H1 (cell line): ENCODE measurements at regions not wholly inside any gene's neighbourhood (a gene's known extent, or its start where the extent isn't known, plus 50 kb on each side); places are given as distances from the start of the nearest gene placed in this dataset.

Source experiments
- CTCF ChIA-PET: fragments of 300-600 bp; sonication (Branson Sonifier 250); formaldehyde crosslinking; loops from one replicate; lab custom pipeline; 2021; ENCODE audit not compliant: partially characterized antibody; lab: Charles Lee
- POLR2A ChIA-PET: fragments of 300-600 bp; sonication (Branson Sonifier 250); formaldehyde crosslinking; loops from one replicate; lab custom pipeline; 2021; ENCODE audit warnings: inconsistent platforms; ENCODE audit not compliant: partially characterized antibody; lab: Charles Lee
- DNase-seq, 2 experiments: peaks; one replicate each; pipeline versions ENCODE4 v3.0.0 to v3.0.0-alpha.2; 2010 to 2022; ENCODE audit warnings: low spot score in 2 of 2, low read depth in 1 of 2, mixed read lengths in 1 of 2
- FAIRE-seq: peaks from 2 replicates; lab custom pipeline; 2011; peaks lifted over from hg19 to GRCh38; lab: Jason Lieb, UNC
- H2AFZ ChIP-seq: 2 replicates; pipeline ENCODE4 v1.8.1; 2012; ENCODE audit warnings: low read length, inconsistent platforms
- H2AK5ac ChIP-seq: 2 replicates; pipeline ENCODE4 v1.6.1; 2013; ENCODE audit warnings: low read depth, low read length
- H2BK120ac ChIP-seq: replicated peaks from 2 replicates; pipeline ENCODE3; 2013; ENCODE audit warnings: low read depth, low read length, inconsistent platforms
- H2BK12ac ChIP-seq: 2 replicates; pipeline ENCODE4 v1.6.1; 2013; ENCODE audit warnings: low read depth, low read length
- H2BK15ac ChIP-seq: 2 replicates; pipeline ENCODE4 v1.6.1; 2013; ENCODE audit warnings: low read length
- H2BK20ac ChIP-seq: 2 replicates; pipeline ENCODE4 v1.6.1; 2013; ENCODE audit warnings: low read length
- H2BK5ac ChIP-seq: 2 replicates; pipeline ENCODE4 v1.6.1; 2013; ENCODE audit warnings: low read depth, low read length
- H3K14ac ChIP-seq: 2 replicates; pipeline ENCODE4 v1.6.1; 2013; ENCODE audit warnings: inconsistent platforms; ENCODE audit not compliant: insufficient read length
- H3K18ac ChIP-seq: 2 replicates; pipeline ENCODE4 v1.6.1; 2013; ENCODE audit warnings: low read length; ENCODE audit errors: extremely low read depth
- H3K23ac ChIP-seq: 2 replicates; pipeline ENCODE4 v1.6.1; 2013; ENCODE audit warnings: inconsistent platforms; ENCODE audit not compliant: insufficient read length
- H3K23me2 ChIP-seq: 2 replicates; pipeline ENCODE4 v1.6.1; 2013; ENCODE audit warnings: low read depth, low read length
- H3K27ac ChIP-seq: 2 replicates; pipeline ENCODE4 v1.6.1; 2011; ENCODE audit warnings: low read depth, low read length, inconsistent platforms
- H3K27me3 ChIP-seq, 4 experiments: replicated peaks in 1 of 4; 1 replicate in 1 of 4; 2 replicates in 3 of 4; pipeline versions ENCODE4 v1.6.1 to v1.8.1; 2011 to 2013; ENCODE audit warnings: low read length in 3 of 4, mild to moderate bottlenecking in 3 of 4, inconsistent platforms in 2 of 4, mixed read lengths in 2 of 4, moderate library complexity in 1 of 4; ENCODE audit not compliant: control insufficient read depth in 3 of 4, insufficient read depth in 3 of 4; ENCODE audit errors: extremely low read depth in 1 of 4
- H3K36me3 ChIP-seq, 4 experiments: 2 replicates each; pipeline versions ENCODE4 v1.6.1 to v1.8.1; 2011 to 2013; ENCODE audit warnings: mild to moderate bottlenecking in 4 of 4, low read length in 3 of 4, moderate library complexity in 2 of 4, control low read depth in 1 of 4, inconsistent platforms in 1 of 4; ENCODE audit not compliant: insufficient read depth in 4 of 4, control insufficient read depth in 2 of 4
- H3K4ac ChIP-seq: replicated peaks from 2 replicates; pipeline ENCODE3; 2013; ENCODE audit warnings: low read length, low read depth, mixed read lengths, inconsistent platforms; ENCODE audit not compliant: insufficient read length
- H3K4me1 ChIP-seq, 4 experiments: replicated peaks in 1 of 4; 1 replicate in 1 of 4; 2 replicates in 3 of 4; pipeline versions ENCODE4 v1.6.1 to v1.8.1; 2011 to 2013; ENCODE audit warnings: low read length in 3 of 4, inconsistent platforms in 2 of 4, mixed read lengths in 1 of 4; ENCODE audit not compliant: insufficient read depth in 4 of 4, control insufficient read depth in 3 of 4
- H3K4me2 ChIP-seq, 2 experiments: 2 replicates each; pipeline versions ENCODE4 v1.6.1 to v1.8.1; 2011 to 2013; ENCODE audit warnings: low read depth in 2 of 2, low read length in 2 of 2, control low read depth in 1 of 2, inconsistent platforms in 1 of 2, mild to moderate bottlenecking in 1 of 2; ENCODE audit not compliant: insufficient read depth in 1 of 2
- H3K4me3 ChIP-seq, 4 experiments: fragments of 200-600, 300-600 bp in 1 of 4; sonication (generic), shearing (Covaris generic), sonication (Bioruptor Twin) in 1 of 4; 2 replicates each; pipeline versions ENCODE4 v1.5.1 to v1.8.1; 2011 to 2016; ENCODE audit warnings: low read length in 4 of 4, low read depth in 3 of 4, control low read depth in 2 of 4, inconsistent platforms in 2 of 4, mild to moderate bottlenecking in 2 of 4, mixed read lengths in 1 of 4, moderate library complexity in 1 of 4; ENCODE audit not compliant: insufficient read depth in 2 of 4; ENCODE audit errors: extremely low read depth in 1 of 4
- H3K56ac ChIP-seq: replicated peaks from 2 replicates; pipeline ENCODE3; 2013; ENCODE audit warnings: low read depth, mild to moderate bottlenecking, mixed read lengths, low read length, inconsistent platforms; ENCODE audit not compliant: insufficient read length
- H3K79me1 ChIP-seq: 2 replicates; pipeline ENCODE4 v1.6.1; 2013; ENCODE audit warnings: low read depth, low read length, control low read depth
- H3K79me2 ChIP-seq, 2 experiments: 2 replicates each; pipeline versions ENCODE4 v1.6.1 to v1.8.1; 2012 to 2013; ENCODE audit warnings: low read length in 2 of 2, mild to moderate bottlenecking in 2 of 2, inconsistent platforms in 1 of 2; ENCODE audit not compliant: insufficient read depth in 2 of 2, control insufficient read depth in 1 of 2
- H3K9ac ChIP-seq, 4 experiments: replicated peaks in 1 of 4; 1 replicate in 1 of 4; 2 replicates in 3 of 4; pipeline versions ENCODE4 v1.6.1 to v1.8.1; 2011 to 2013; ENCODE audit warnings: low read depth in 3 of 4, low read length in 3 of 4, control low read depth in 2 of 4, mild to moderate bottlenecking in 2 of 4, moderate library complexity in 2 of 4, inconsistent platforms in 1 of 4; ENCODE audit errors: extremely low read depth in 1 of 4
- H3K9me3 ChIP-seq, 2 experiments: 2 replicates each; pipeline versions ENCODE4 v1.6.1 to v1.8.1; 2012 to 2013; ENCODE audit warnings: mild to moderate bottlenecking in 2 of 2, moderate library complexity in 2 of 2, control low read depth in 1 of 2, inconsistent platforms in 1 of 2, low read depth in 1 of 2, low read length in 1 of 2, mixed read lengths in 1 of 2; ENCODE audit not compliant: insufficient read depth in 2 of 2
- H4K20me1 ChIP-seq, 2 experiments: replicated peaks in 1 of 2; 2 replicates each; pipeline versions ENCODE3 to v1.8.1; 2011 to 2013; ENCODE audit warnings: inconsistent platforms in 2 of 2, low read length in 2 of 2, mild to moderate bottlenecking in 1 of 2; ENCODE audit not compliant: insufficient read depth in 2 of 2, control insufficient read depth in 1 of 2
- H4K5ac ChIP-seq: 2 replicates; pipeline ENCODE4 v1.6.1; 2013; ENCODE audit warnings: low read length, low read depth, mixed read lengths, inconsistent platforms; ENCODE audit not compliant: insufficient read length
- H4K8ac ChIP-seq: 2 replicates; pipeline ENCODE4 v1.8.0; 2013; ENCODE audit warnings: mild to moderate bottlenecking, moderate library complexity, low read length, inconsistent platforms; ENCODE audit not compliant: insufficient read depth; ENCODE audit errors: extremely low read depth
- H4K91ac ChIP-seq: replicated peaks from 2 replicates; pipeline ENCODE3; 2013; ENCODE audit warnings: low read length, mixed read lengths, inconsistent platforms; ENCODE audit not compliant: insufficient read length
- CHD2 ChIP-seq: IDR thresholded peaks from 2 replicates; pipeline ENCODE4 v1.6.1; 2012; ENCODE audit warnings: low read length, improper control_type of control experiment
- EGR1 ChIP-seq: IDR thresholded peaks from 2 replicates; pipeline ENCODE4 v1.6.1; 2011; ENCODE audit warnings: low read depth, low read length, borderline replicate concordance
- EP300 ChIP-seq, 2 experiments: IDR thresholded peaks; 1 replicate in 1 of 2; 2 replicates in 1 of 2; pipeline ENCODE4 v1.6.1; 2011 to 2012; ENCODE audit warnings: low read depth in 2 of 2, low read length in 2 of 2, mild to moderate bottlenecking in 2 of 2, borderline replicate concordance in 1 of 2, inconsistent platforms in 1 of 2, moderate library complexity in 1 of 2
- KDM4A ChIP-seq: IDR thresholded peaks from one replicate; pipeline ENCODE4 v1.7.1; 2012; ENCODE audit warnings: low read depth, mild to moderate bottlenecking, moderate library complexity, low read length, inconsistent platforms; ENCODE audit not compliant: severe bottlenecking
- MAX ChIP-seq: IDR thresholded peaks from 2 replicates; pipeline ENCODE4 v1.6.1; 2012; ENCODE audit warnings: inconsistent platforms
- POU5F1 ChIP-seq: IDR thresholded peaks from 2 replicates; pipeline ENCODE4 v1.6.1; 2011; ENCODE audit warnings: low read depth, mild to moderate bottlenecking, low read length, moderate library complexity
- RAD21 ChIP-seq, 2 experiments: IDR thresholded peaks in 1 of 2; conservative IDR thresholded peaks in 1 of 2; 2 replicates each; pipeline ENCODE4 v1.6.1; 2011; ENCODE audit warnings: low read depth in 2 of 2, low read length in 2 of 2, improper control_type of control experiment in 1 of 2, inconsistent platforms in 1 of 2, mild to moderate bottlenecking in 1 of 2, moderate library complexity in 1 of 2
- RBBP5 ChIP-seq: IDR thresholded peaks from 2 replicates; pipeline ENCODE4 v1.7.1; 2012; ENCODE audit warnings: low read depth, mild to moderate bottlenecking, inconsistent platforms, low read length, moderate library complexity, borderline replicate concordance
- RFX5 ChIP-seq: IDR thresholded peaks from 2 replicates; pipeline ENCODE4 v1.6.1; 2011; ENCODE audit warnings: low read depth, low read length, improper control_type of control experiment, borderline replicate concordance
- SIRT6 ChIP-seq: IDR thresholded peaks from one replicate; pipeline ENCODE4 v1.7.1; 2012; ENCODE audit warnings: low read length, inconsistent platforms
- SP2 ChIP-seq: IDR thresholded peaks from 2 replicates; pipeline ENCODE4 v1.6.1; 2012; ENCODE audit warnings: mild to moderate bottlenecking, low read length, inconsistent platforms
- TAF7 ChIP-seq: optimal IDR thresholded peaks from 2 replicates; pipeline ENCODE3; 2011; ENCODE audit warnings: low read depth, mild to moderate bottlenecking, inconsistent platforms, low read length, moderate library complexity, borderline replicate concordance
- TBP ChIP-seq: IDR thresholded peaks from 2 replicates; pipeline ENCODE4 v1.6.1; 2011; ENCODE audit warnings: low read depth, low read length, improper control_type of control experiment
- USF2 ChIP-seq: IDR thresholded peaks from 2 replicates; pipeline ENCODE4 v1.6.1; 2011; ENCODE audit warnings: low read length, improper control_type of control experiment
- WGBS, 2 experiments: shearing (Covaris generic) in 1 of 2; methylation state at CpG; one replicate each; pipeline versions ENCODE4 v1.1.6 to v1.1.7; 2013 to 2015; ENCODE audit warnings: low lambda C conversion rate in 2 of 2, mixed read lengths in 2 of 2, inconsistent platforms in 1 of 2, low coverage in 1 of 2, missing lambda C conversion rate in 1 of 2; ENCODE audit not compliant: insufficient replicate concordance in 2 of 2, insufficient coverage in 1 of 2, insufficient read length in 1 of 2; ENCODE audit errors: extremely low coverage in 1 of 2, missing lambda C conversion rate in 1 of 2; 5-methylcytosine and 5-hydroxymethylcytosine counted together

- Histone ChIP-seq H3K23ac (no peak overlapping the region), H3K79me2 (no peaks in the 10 kb centered on the region), H3K18ac (no peak overlapping the region), H4K5ac (no peak overlapping the region), H3K56ac (no peak overlapping the region), H3K4me2 (no peak overlapping the region), H2AK5ac (no peak overlapping the region), H3K36me3 (no peaks in the 10 kb centered on the region), H4K8ac (no peak overlapping the region), H4K20me1 (no peaks in the 10 kb centered on the region), H3K23me2 (no peaks in the 10 kb centered on the region), H3K9ac (no peak overlapping the region), H4K91ac (no peak overlapping the region), H3K4ac (no peak overlapping the region), H3K27ac (no peak overlapping the region), H2BK120ac (no peak overlapping the region), H3K4me1 (no peaks in the 10 kb centered on the region), H2BK5ac (no peak overlapping the region), H2BK12ac (no peak overlapping the region), H3K14ac (no peak overlapping the region), H2AFZ (no peak overlapping the region), H2BK20ac (no peak overlapping the region), H2BK15ac (no peak overlapping the region), H3K79me1 (no peaks in the 10 kb centered on the region), H3K9me3 (no peaks in the 10 kb centered on the region), H3K4me3 (no peak overlapping the region), H3K27me3 (no peaks in the 10 kb centered on the region)
- FAIRE-seq (no peak), DNase-seq (no peak)
- WGBS, 2 experiments, result 96% methylated on average over 3 of the region's 3 CpGs; no CpG with 5 or more reads in 1 of the 2 experiments
- CTCF ChIA-PET, result interaction anchor here (0.6 kb wide), 1 partner anchor 466 kb away, joined by 3 read pairs; no protein-coding TSS in a partner anchor
- POLR2A ChIA-PET, result no interaction called here
- TF ChIP-seq KDM4A (no peak), EGR1 (no peak), SP2 (no peak), TBP (no peak), MAX (no peak), EP300 (IDR thresholded peaks at IDR 0.05; ENCODE audit: borderline replicate concordance in 1 of 2, low read depth in 2 of 2, low read length in 2 of 2) (no peak), USF2 (no peak), RBBP5 (no peak), RAD21 (IDR thresholded peaks at IDR 0.05 in 1 of 2, conservative IDR thresholded peaks at IDR 0.05 in 1 of 2; ENCODE audit: low read depth in 2 of 2, low read length in 2 of 2) (no peak), SIRT6 (no peak), RFX5 (no peak), TAF7 (no peak), CHD2 (no peak), POU5F1 (no peak)
Observed at GRCh38 chr3:5861151-5861550, 673.6 kb downstream of the EDEM1 start.
